Activated naive CD4-positive, alpha-beta T cell treated with anti-CD3 and anti-CD28 coated beads, Interleukin-2, amount 50 U/mL, for 72 hours (primary cell): ENCODE measurements at regions not wholly inside any gene's neighbourhood (a gene's known extent, or its start where the extent isn't known, plus 50 kb on each side); places are given as distances from the start of the nearest gene placed in this dataset.
"Not testable (repeated sequence)": the region's sequence is repeated elsewhere in the genome, so short reads cannot be mapped to it uniquely, and the experiment has no call there.

Source experiments
- ATAC-seq, 2 donors: fragments of 150-1000 bp; cut with Tn5 transposase; 2 replicates each; pipeline ENCODE4 v1.10.0; 2021; ENCODE audit warnings: mild to moderate bottlenecking in 2 of 2, moderate library complexity in 2 of 2
- DNase-seq, 2 donors: peaks; one replicate each; pipeline ENCODE4 v3.0.0; 2021 to 2022; ENCODE audit warnings: low spot score in 2 of 2
- H3K27ac Mint-ChIP-seq, 2 donors: one replicate each; pipeline ENCODE4 v1.8.0; 2022; ENCODE audit warnings: mild to moderate bottlenecking in 2 of 2, mixed read lengths in 2 of 2
- H3K36me3 Mint-ChIP-seq, 2 donors: one replicate each; pipeline ENCODE4 v1.8.0; 2022; ENCODE audit warnings: mixed read lengths in 2 of 2
- H3K9me3 Mint-ChIP-seq, 2 donors: one replicate each; pipeline ENCODE4 v1.8.0; 2022; ENCODE audit warnings: mixed read lengths in 2 of 2

DNA sequence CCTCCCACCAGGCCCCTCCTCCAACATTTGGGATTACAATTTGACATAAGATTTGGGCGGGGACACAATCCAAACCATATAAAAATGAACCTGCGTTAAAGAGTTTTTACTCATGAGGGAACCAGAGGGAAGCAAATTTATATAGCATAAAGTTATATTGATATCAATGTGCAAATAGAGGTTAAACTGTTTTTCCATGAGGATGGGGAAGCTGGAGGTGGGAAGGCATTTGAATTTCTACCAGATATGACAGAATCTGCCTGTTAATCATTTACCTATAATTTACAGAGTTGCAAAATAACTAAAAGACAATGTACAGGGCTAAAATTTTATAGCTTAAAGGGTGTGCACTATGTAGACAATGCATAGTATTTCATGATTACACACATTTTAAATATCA is 322.0 kb upstream of the FKBP1C start:
- no peak overlapping the region for H3K27ac Mint-ChIP-seq
- peaks cover 5 to 8% of the 10 kb centered on the region in 2 donors for H3K9me3 Mint-ChIP-seq
- no peak for DNase-seq
- no peak for ATAC-seq
- H3K36me3 Mint-ChIP-seq = no peaks in the 10 kb centered on the region

DNA sequence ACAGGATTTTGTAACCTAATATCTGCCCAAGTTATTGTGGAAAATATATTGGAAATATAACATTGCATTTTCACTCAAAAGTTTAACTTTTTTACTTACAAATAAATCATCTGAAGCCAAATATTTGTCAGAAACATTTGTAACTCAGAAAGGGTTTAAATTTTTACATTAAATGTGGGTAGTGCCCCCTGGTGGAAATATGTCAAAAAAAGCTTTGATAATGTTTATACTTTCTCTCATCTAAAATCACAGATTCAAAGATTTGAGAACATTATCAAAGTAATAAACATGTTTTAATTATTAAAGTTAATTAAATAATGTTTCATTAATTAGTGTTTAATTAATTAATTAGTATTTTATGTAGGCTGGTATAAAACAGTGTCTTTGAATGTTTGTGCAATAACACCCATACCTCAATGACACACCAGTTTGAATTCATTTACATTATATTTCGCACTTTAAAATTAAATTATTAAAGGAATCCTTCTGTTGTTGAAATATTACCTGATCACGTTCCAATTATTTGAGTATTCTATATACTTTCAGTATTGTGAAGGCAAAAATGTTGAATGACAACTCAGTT is 320.1 kb upstream of the FKBP1C start:
- Mint-ChIP-seq H3K36me3 (no peaks in the 10 kb centered on the region), H3K27ac (no peak overlapping the region), H3K9me3 (peaks cover 4 to 5% of the 10 kb centered on the region in 2 donors)
- no peak for ATAC-seq
- no peak for DNase-seq

- no peak for DNase-seq
- no peak overlapping the region for H3K27ac Mint-ChIP-seq
- H3K36me3 Mint-ChIP-seq = no peaks in the 10 kb centered on the region
- ATAC-seq = no peak
- no peaks in the 10 kb centered on the region for H3K9me3 Mint-ChIP-seq
Observed at GRCh38 chr6:62894114-62894513, 317.2 kb upstream of the FKBP1C start.

GRCh38 chr6:62903266-62903665 is 308.0 kb upstream of the FKBP1C start:
- ATAC-seq (no peak), DNase-seq (no peak)
- Mint-ChIP-seq H3K36me3 (no peaks in the 10 kb centered on the region), H3K9me3 (peaks cover 21 to 30% of the 10 kb centered on the region in 2 donors), H3K27ac (no peak overlapping the region)

DNA sequence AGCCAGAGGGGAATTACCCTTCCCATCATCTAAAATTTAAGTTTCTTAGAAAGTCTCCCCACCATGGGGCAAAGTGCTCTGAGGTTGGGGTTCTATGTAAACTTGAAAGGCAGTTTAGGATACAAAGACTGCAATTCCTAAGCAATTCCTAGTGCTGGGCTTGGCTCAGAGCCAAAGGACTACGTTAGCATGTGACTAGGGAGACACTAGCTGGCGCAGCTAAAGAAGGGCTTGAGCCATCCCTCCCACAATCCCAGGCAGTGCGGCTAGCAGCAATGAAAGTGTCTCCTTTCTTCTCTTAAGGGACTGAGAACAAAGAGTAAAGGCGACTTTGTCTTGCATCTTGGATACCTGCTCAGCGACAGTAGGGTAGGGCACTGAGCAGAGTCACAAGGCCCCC is 306.6 kb upstream of the FKBP1C start:
- ATAC-seq = no peak
- Mint-ChIP-seq H3K36me3 (no peaks in the 10 kb centered on the region), H3K9me3 (peaks cover 21 to 31% of the 10 kb centered on the region in 2 donors), H3K27ac (no peak overlapping the region)
- DNase-seq = no peak

DNA sequence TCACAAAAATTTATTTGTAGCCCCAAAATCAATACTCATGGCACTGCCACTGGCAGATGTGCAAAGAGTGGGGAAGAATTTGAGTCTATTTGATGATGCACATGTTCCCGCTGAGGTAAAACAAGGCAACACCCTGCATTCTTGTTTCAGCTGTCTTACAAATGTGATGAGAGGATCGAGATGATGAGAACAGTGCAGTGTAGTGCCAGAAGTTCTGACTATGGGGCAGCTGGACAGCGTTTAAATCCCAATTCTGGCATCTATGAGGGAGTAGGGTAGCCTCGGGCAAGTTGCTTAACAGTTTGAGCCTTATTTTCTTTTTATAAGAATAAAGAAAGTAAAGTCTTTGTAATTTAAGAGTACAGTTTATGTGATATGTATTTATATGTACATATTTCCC is 296.7 kb upstream of the FKBP1C start:
- H3K36me3 Mint-ChIP-seq = no peaks in the 10 kb centered on the region
- no peak overlapping the region for H3K27ac Mint-ChIP-seq
- no peak for DNase-seq
- H3K9me3 Mint-ChIP-seq = peaks cover 5 to 23% of the 10 kb centered on the region in 2 donors
- no peak for ATAC-seq

- Mint-ChIP-seq H3K9me3 (peaks cover 0 to 12% of the 10 kb centered on the region in 2 donors), H3K36me3 (no peaks in the 10 kb centered on the region), H3K27ac (no peak overlapping the region)
- DNase-seq = no peak
- no peak for ATAC-seq
Observed at GRCh38 chr6:62923728-62924127, 287.5 kb upstream of the FKBP1C start.

DNA sequence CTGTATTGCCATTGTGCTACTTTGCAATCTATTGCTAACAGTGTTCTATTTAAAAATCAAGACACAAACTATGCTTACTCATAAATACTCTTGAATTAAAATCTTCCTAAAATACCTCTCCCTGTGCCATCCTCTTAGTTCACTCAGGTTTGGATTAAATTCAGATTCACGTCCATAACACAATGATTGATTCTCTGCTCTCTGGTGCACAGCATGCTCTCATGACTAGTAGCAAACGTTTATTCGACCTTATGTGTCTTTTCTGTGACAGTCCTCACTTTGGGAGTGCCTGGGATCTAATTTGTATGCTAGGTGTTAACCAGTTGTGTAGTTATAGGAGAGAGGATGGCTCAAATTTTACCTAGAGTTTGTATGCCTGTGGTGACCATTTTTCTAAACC is 270.4 kb upstream of the FKBP1C start:
- DNase-seq = no peak
- H3K27ac Mint-ChIP-seq = no peak overlapping the region
- peaks cover 0 to 7% of the 10 kb centered on the region in 2 donors for H3K36me3 Mint-ChIP-seq
- H3K9me3 Mint-ChIP-seq = peaks cover 5 to 24% of the 10 kb centered on the region in 2 donors
- ATAC-seq = no peak

DNA sequence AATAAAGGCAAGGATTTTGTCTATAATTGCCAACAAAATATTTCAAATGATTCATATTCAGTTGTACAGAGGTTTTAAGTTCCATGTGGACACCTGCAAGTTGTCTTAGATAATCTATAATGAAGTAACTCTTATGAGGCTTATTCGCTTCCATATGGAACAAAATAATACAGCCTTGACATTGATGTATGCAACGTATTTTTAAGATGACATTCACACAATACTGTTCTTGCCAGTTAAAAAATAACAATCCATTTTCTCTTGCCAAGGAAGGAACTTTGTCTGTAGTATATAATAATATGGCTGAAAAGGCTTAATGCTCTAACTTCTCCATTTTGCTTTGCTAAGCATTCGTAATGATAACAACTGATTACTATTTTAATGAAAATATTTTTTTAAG is 269.3 kb upstream of the FKBP1C start:
- no peak for ATAC-seq
- H3K9me3 Mint-ChIP-seq = peaks cover 0 to 19% of the 10 kb centered on the region in 2 donors
- H3K27ac Mint-ChIP-seq = no peak overlapping the region
- H3K36me3 Mint-ChIP-seq = peaks cover 0 to 7% of the 10 kb centered on the region in 2 donors
- DNase-seq = no peak

- Mint-ChIP-seq H3K27ac (no peak overlapping the region), H3K36me3 (no peaks in the 10 kb centered on the region), H3K9me3 (peaks cover 0 to 4% of the 10 kb centered on the region in 2 donors)
- no peak for DNase-seq
- no peak for ATAC-seq
Observed at GRCh38 chr6:62968834-62969233, 242.4 kb upstream of the FKBP1C start.

- no peak for DNase-seq
- Mint-ChIP-seq H3K9me3 (peaks cover 0 to 4% of the 10 kb centered on the region in 2 donors), H3K27ac (no peak overlapping the region), H3K36me3 (no peaks in the 10 kb centered on the region)
- ATAC-seq = no peak
Observed at GRCh38 chr6:62971976-62972658, 239.2 kb upstream of the FKBP1C start.

DNA sequence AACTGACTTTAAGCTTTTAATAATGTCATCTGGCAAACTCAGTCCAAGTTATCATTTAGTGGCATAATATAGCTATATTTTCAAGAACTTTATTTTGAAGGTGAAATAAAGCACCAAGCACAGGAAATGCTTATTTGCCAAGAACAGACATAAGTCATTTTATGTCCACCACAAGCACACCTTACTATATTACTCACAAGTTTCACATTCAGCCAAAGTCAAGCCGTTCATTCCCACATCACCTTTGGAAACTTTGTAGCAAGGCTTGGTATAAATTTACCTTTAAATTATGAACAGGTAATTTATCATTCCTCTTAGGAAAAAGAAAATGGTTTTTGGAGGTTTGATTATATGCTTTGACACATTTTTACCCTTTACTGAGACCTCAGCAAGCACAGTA is 236.8 kb upstream of the FKBP1C start:
- DNase-seq (no peak), ATAC-seq (no peak)
- no peaks in the 10 kb centered on the region for H3K36me3 Mint-ChIP-seq
- H3K9me3 Mint-ChIP-seq = peaks cover 4% of the 10 kb centered on the region in 2 donors
- H3K27ac Mint-ChIP-seq = no peak overlapping the region

DNA sequence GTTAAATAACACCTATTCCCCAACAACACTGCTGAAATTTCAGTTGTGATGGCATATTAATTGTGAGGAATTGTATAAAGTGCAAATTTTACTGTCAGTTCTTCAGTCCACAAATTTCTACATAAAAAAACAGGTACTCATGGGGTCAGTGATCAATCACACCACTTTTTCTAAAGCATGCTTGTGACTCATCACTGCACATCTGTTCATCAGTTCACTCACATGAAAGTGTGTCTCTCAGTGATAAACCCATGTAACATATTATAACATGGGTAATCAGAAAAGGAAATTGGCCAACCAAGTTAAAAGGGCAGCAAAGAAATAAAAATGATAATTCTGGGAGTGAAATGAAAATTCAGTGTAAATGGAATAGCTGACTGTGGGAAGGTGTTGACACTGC is 234.7 kb upstream of the FKBP1C start:
- ATAC-seq (no peak), DNase-seq (no peak)
- H3K27ac Mint-ChIP-seq = no peak overlapping the region
- peaks cover 8 to 10% of the 10 kb centered on the region in 2 donors for H3K9me3 Mint-ChIP-seq
- no peaks in the 10 kb centered on the region for H3K36me3 Mint-ChIP-seq

DNA sequence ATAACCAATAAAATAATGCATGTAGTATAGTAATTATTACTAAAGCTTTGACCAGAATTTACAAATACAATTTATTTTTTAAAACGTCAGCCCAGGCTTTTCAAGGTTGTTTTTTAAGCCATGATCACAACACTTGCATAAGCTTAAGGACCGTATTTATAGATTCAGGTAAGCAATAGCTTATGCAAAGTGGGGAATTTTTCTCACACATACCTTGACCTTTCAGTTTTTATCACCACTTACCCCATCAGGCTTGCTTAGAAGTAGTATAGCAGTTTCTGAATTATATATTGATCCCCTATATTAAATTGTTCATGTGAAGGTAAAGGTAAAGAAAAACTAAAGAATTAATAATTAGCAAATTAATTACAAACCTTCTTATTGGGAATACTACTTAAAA is 232.3 kb upstream of the FKBP1C start:
- Mint-ChIP-seq H3K27ac (no peak overlapping the region), H3K9me3 (peaks cover 10 to 11% of the 10 kb centered on the region in 2 donors), H3K36me3 (no peaks in the 10 kb centered on the region)
- ATAC-seq = no peak
- no peak for DNase-seq

- peaks cover 10 to 16% of the 10 kb centered on the region in 2 donors for H3K9me3 Mint-ChIP-seq
- ATAC-seq = no peak
- no peak for DNase-seq
- H3K36me3 Mint-ChIP-seq = no peaks in the 10 kb centered on the region
- H3K27ac Mint-ChIP-seq = no peak overlapping the region
Observed at GRCh38 chr6:62980093-62980492, 231.2 kb upstream of the FKBP1C start.

GRCh38 chr6:62980724-62981123 is 230.5 kb upstream of the FKBP1C start:
- no peak for DNase-seq
- Mint-ChIP-seq H3K36me3 (no peaks in the 10 kb centered on the region), H3K27ac (no peak overlapping the region), H3K9me3 (peaks cover 10 to 16% of the 10 kb centered on the region in 2 donors)
- no peak for ATAC-seq

GRCh38 chr6:62982951-62983350 is 228.3 kb upstream of the FKBP1C start:
- H3K9me3 Mint-ChIP-seq = peaks cover 10 to 15% of the 10 kb centered on the region in 2 donors
- ATAC-seq (no peak), DNase-seq (no peak)

GRCh38 chr6:62991696-62992095 is 219.6 kb upstream of the FKBP1C start:
- DNase-seq, H3K9me3 Mint-ChIP-seq, H3K27ac Mint-ChIP-seq, H3K36me3 Mint-ChIP-seq, ATAC-seq: not testable (repeated sequence)

More at GRCh38 chr6:62982951-62983350, 228.3 kb upstream of the FKBP1C start:
- Mint-ChIP-seq H3K27ac (no peak overlapping the region), H3K36me3 (no peaks in the 10 kb centered on the region)
